Endodermal cell (in vitro differentiated cells): ENCODE measurements at regions not wholly inside any gene's neighbourhood (a gene's known extent, or its start where the extent isn't known, plus 50 kb on each side); places are given as distances from the start of the nearest gene placed in this dataset.

Source experiments
- DNase-seq: peaks from one replicate; pipeline ENCODE4 v3.0.0-alpha.2; 2017
- H3K27ac ChIP-seq: 2 replicates; pipeline ENCODE4 v1.5.1; 2013; ENCODE audit warnings: mild to moderate bottlenecking, low read depth, low read length, moderate library complexity
- H3K27me3 ChIP-seq: 2 replicates; pipeline ENCODE4 v1.6.1; 2013; ENCODE audit warnings: mild to moderate bottlenecking, low read length, moderate library complexity; ENCODE audit not compliant: insufficient read depth, control insufficient read depth, poor library complexity, severe bottlenecking
- H3K36me3 ChIP-seq: 2 replicates; pipeline ENCODE4 v1.7.0; 2013; ENCODE audit warnings: mild to moderate bottlenecking, low read length, moderate library complexity; ENCODE audit not compliant: control insufficient read depth, insufficient read depth
- H3K4me1 ChIP-seq: one replicate; pipeline ENCODE4 v1.7.0; 2013; ENCODE audit warnings: low read length; ENCODE audit not compliant: control insufficient read depth, insufficient read depth
- H3K4me3 ChIP-seq: 2 replicates; pipeline ENCODE4 v1.5.1; 2013; ENCODE audit warnings: mild to moderate bottlenecking, low read length, moderate library complexity
- H3K9ac ChIP-seq: 2 replicates; pipeline ENCODE4 v1.6.1; 2013; ENCODE audit warnings: mild to moderate bottlenecking, low read length, moderate library complexity; ENCODE audit not compliant: poor library complexity, severe bottlenecking; ENCODE audit errors: extremely low read depth
- H3K9me3 ChIP-seq: 2 replicates; pipeline ENCODE4 v1.6.1; 2013; ENCODE audit warnings: mild to moderate bottlenecking, low read length, moderate library complexity; ENCODE audit not compliant: control insufficient read depth
- H3K27ac Mint-ChIP-seq: 2 replicates; pipeline ENCODE4 v1.8.0; 2020; ENCODE audit warnings: mixed read lengths
- H3K27me3 Mint-ChIP-seq: 2 replicates; pipeline ENCODE4 v1.8.0; 2021; ENCODE audit warnings: mild to moderate bottlenecking, mixed read lengths; ENCODE audit not compliant: insufficient read depth
- H3K36me3 Mint-ChIP-seq: 2 replicates; pipeline ENCODE4 v1.8.0; 2020; ENCODE audit warnings: low read depth, mixed read lengths
- H3K4me1 Mint-ChIP-seq: 2 replicates; pipeline ENCODE4 v1.8.0; 2020; ENCODE audit warnings: mixed read lengths
- H3K4me3 Mint-ChIP-seq: 2 replicates; pipeline ENCODE4 v1.8.0; 2020; ENCODE audit warnings: mild to moderate bottlenecking, moderate library complexity, mixed read lengths
- H3K9me3 Mint-ChIP-seq: 2 replicates; pipeline ENCODE4 v1.8.0; 2020; ENCODE audit warnings: mild to moderate bottlenecking, mixed read lengths
- WGBS, 2 experiments: methylation state at CpG; one replicate each; pipeline versions ENCODE4 v1.1.5 to v1.1.7; 2013; ENCODE audit warnings: missing lambda C conversion rate in 2 of 2, mixed read lengths in 1 of 2; ENCODE audit not compliant: insufficient coverage in 1 of 2, insufficient read length in 1 of 2; 5-methylcytosine and 5-hydroxymethylcytosine counted together
- TF ChIP-seq, protein P1 (sequence below): fragments of 200-600 bp; sonication (generic); conservative IDR thresholded peaks from 2 replicates; pipeline ENCODE4 v1.5.0; 2021; ENCODE audit warnings: antibody characterized with exemption, mild to moderate bottlenecking

DNA sequence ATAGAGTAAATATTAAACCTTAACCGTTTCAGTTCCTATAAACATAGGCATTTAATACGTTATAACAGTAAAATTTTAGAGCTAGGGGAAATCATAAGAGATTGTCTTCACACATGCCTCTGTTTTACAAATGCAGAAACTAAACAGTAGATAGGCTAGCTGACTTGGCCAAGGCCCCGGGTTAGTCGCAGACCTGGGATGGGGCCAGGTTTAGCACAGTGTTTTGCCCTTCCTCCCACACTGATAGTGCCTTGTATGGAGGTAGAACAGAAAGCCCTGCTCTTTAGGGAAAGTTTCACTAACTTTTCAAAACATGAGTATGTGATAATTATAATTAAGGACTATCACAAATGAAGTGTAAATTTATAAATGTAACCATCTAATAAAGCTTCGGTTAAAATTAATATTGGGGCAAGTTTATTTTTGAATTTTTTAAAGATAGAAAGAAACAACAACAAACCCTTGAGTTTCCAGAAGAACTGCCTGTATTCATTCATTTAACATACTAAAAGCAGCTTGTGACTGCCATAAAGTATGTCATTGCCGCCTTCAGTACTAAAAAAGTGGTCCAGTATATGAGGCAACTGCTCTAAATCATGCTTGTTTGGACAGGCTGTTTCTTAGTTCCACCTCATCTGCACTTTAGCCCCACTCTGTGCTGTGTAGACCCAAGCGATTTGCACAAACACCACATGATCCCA lies 62.5 kb upstream of the LOC128125822 start:
- no peaks in the 10 kb centered on the region for H3K4me1 ChIP-seq
- Mint-ChIP-seq H3K9me3 (no peaks in the 10 kb centered on the region), H3K4me1 (no peaks in the 10 kb centered on the region), H3K36me3 (no peaks in the 10 kb centered on the region), H3K27me3 (peaks cover 31% of the 10 kb centered on the region), H3K4me3 (no peak overlapping the region), H3K27ac (no peak overlapping the region)
- H3K9ac ChIP-seq = no peak overlapping the region
- no peaks in the 10 kb centered on the region for H3K36me3 ChIP-seq
- peaks cover 28% of the 10 kb centered on the region for H3K27me3 ChIP-seq
- H3K27ac ChIP-seq = no peak overlapping the region
- no peak overlapping the region for H3K4me3 ChIP-seq
- H3K9me3 ChIP-seq = no peaks in the 10 kb centered on the region
- WGBS, 2 experiments = 90 to 93% methylated on average over 2 to 7 of the region's 7 CpGs
- TF ChIP-seq, protein P1, sequence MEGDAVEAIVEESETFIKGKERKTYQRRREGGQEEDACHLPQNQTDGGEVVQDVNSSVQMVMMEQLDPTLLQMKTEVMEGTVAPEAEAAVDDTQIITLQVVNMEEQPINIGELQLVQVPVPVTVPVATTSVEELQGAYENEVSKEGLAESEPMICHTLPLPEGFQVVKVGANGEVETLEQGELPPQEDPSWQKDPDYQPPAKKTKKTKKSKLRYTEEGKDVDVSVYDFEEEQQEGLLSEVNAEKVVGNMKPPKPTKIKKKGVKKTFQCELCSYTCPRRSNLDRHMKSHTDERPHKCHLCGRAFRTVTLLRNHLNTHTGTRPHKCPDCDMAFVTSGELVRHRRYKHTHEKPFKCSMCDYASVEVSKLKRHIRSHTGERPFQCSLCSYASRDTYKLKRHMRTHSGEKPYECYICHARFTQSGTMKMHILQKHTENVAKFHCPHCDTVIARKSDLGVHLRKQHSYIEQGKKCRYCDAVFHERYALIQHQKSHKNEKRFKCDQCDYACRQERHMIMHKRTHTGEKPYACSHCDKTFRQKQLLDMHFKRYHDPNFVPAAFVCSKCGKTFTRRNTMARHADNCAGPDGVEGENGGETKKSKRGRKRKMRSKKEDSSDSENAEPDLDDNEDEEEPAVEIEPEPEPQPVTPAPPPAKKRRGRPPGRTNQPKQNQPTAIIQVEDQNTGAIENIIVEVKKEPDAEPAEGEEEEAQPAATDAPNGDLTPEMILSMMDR = no peak
- no peak for DNase-seq

DNA sequence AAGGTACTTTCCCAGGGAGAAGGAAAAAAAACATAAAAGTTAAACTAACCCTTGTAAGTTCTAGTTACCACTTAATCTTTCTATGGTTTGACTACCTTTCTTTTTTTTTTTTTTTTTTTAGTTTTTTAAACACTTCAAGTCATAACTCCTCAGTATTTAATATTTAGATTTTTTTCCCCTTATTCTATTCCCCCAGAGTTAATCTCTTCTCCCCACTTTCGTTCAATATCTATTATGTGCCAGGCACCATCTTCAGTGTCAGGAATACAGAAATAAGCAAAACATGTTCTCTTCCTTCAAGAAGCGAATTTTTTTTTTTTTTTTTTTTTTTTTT lies 62.0 kb upstream of the LOC128125822 start:
- no peak overlapping the region for H3K9ac ChIP-seq
- no peak overlapping the region for H3K27ac ChIP-seq
- Mint-ChIP-seq H3K4me3 (no peak overlapping the region), H3K27me3 (peaks cover 33% of the 10 kb centered on the region), H3K27ac (no peak overlapping the region), H3K36me3 (no peaks in the 10 kb centered on the region), H3K4me1 (no peaks in the 10 kb centered on the region), H3K9me3 (no peaks in the 10 kb centered on the region)
- peaks cover 28% of the 10 kb centered on the region for H3K27me3 ChIP-seq
- TF ChIP-seq, protein P1 = no peak
- no peak overlapping the region for H3K4me3 ChIP-seq
- no peaks in the 10 kb centered on the region for H3K36me3 ChIP-seq
- H3K9me3 ChIP-seq = no peaks in the 10 kb centered on the region
- no peaks in the 10 kb centered on the region for H3K4me1 ChIP-seq
- no peak for DNase-seq
- 90 to 98% methylated on average over 2 of the region's 2 CpGs for WGBS, 2 experiments

DNA sequence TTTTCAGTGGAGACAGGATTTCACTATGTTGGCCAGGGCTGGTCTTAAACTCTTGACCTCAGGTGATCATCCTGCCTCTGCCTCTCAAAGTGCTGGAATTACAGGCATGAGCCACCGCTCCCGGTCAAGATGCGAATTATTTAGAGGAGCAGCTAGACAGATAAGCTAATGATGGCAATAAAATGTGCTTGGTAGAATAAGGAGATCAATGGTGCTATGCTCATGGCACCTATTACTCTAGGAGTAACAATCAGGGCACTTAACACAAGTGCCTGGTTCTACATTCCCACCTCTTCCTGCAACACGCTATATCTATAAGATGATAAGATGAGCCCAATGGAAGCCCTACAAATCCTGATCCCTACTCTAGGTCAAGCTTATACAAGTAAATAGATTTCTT lies 61.4 kb upstream of the LOC128125822 start:
- no peak overlapping the region for H3K4me3 Mint-ChIP-seq
- Histone ChIP-seq H3K27me3 (peaks cover 28% of the 10 kb centered on the region), H3K36me3 (no peaks in the 10 kb centered on the region), H3K9ac (no peak overlapping the region), H3K9me3 (no peaks in the 10 kb centered on the region), H3K4me1 (no peaks in the 10 kb centered on the region), H3K27ac (no peak overlapping the region), H3K4me3 (no peak overlapping the region)
- peaks cover 32% of the 10 kb centered on the region for H3K27me3 Mint-ChIP-seq
- DNase-seq = no peak
- no peak overlapping the region for H3K27ac Mint-ChIP-seq
- no peaks in the 10 kb centered on the region for H3K9me3 Mint-ChIP-seq
- H3K4me1 Mint-ChIP-seq = no peaks in the 10 kb centered on the region
- TF ChIP-seq, protein P1 = no peak
- WGBS, 2 experiments = 89 to 91% methylated on average over 3 to 4 of the region's 4 CpGs
- H3K36me3 Mint-ChIP-seq = no peaks in the 10 kb centered on the region
